Endothelial cell of hepatic sinusoid (primary cell): ENCODE measurements at regions not wholly inside any gene's neighbourhood (a gene's known extent, or its start where the extent isn't known, plus 50 kb on each side); places are given as distances from the start of the nearest gene placed in this dataset.
"Not testable (repeated sequence)": the region's sequence is repeated elsewhere in the genome, so short reads cannot be mapped to it uniquely, and the experiment has no call there.

Experiments used
- in situ Hi-C: cut with HindIII; loops from 2 replicates; pipeline ENCODE4 v1.10.0; 2017; ENCODE audit warnings: low sequenced_read_pairs

DNA sequence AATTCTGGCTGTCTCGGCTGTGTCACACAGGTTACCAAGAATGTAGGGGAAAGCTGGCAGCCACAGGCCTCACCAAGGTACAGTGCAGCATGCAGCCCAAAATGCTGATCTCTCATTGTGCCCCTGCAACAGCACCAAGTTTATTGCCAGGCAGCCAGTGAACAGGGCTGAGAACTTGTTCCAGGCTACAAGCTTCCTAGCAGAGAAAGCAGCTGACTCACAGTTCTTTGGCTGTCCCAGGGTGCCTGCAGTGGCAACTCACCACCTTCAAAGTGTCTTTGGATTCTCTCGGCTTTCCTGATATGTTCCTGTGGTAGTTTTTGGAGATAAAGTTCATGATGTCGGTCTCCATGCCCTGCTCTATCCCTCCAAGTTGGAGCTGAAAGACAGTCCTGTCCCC, 719.1 kb upstream of the ANO3 start:
- in situ Hi-C loops, result no loop called here

DNA sequence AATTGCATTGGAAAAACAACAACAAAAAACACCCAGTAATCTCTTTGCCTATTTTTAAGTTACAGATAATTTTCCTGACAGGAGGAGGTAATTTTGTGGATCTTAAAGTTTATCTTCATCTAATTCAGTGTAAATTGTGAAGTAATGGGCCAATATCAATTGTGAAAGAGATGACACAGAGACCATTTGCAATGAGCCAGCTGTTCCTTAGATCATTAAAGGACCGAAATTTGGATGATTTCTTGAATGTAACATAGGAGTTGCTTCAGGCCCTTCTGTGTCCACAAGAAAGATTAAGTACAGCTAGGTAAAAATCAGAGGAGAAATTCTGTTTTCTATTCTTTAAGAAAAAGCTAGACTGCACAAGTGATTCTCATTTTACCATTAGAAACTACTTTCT, 718.5 kb upstream of the ANO3 start:
- in situ Hi-C loops, result no loop called here

DNA sequence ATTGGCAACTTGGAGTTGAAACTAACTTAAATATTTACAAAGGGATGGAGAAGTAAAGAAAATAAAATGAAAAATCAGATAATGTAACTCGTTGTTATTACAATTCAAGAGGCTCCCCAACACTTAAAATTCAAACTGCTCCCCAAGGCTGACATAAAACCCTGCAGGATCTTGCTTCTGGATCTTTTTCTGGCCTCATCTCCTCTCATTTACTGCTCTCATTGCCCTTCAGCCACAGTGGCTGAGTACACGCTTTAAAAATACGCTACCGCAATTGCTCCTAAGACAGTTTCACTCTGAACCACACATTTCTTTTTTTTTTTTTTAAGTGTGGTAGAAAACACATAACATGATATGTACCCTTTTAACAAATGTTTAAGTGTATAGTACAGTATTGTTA, 718.1 kb upstream of the ANO3 start:
- in situ Hi-C loops, result no loop called here

DNA sequence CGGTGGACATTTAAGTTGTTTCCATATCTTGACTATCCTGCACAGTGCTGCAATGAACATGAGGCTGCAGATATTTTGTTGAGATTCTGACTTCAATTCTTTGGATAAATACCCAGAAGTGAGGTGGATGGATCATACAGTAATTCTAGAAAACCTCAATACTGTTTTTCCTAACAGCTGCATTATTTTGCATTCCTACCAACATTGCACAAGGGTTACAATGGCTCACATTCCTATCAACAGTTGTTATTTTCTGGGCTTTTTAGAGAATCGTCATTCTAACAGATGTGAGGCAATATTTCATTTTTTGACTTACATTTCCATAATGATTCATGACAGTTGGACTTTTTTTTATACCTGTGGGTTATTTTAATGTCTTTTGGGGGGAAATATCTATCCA, 716.9 kb upstream of the ANO3 start:
- in situ Hi-C loops, result no loop called here

DNA sequence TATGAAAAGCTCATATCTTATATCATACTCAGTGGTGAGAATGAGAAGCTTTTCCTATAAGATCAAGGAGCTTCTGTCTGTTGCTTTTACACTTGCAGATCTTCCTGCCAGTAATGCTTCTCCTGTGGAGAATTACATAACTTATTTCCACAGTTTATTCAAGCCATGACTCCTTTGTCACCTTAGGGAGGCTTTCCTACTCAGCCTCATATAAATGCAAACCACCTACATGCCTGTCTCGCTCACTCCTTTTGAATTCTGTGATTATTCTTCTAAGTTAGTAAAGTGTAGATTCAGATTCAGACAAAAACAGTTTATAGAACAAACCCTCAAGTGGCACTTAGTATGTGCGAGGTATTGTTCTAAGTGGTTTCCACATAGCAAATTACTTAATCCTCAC, 716.1 kb upstream of the ANO3 start:
- in situ Hi-C loops, result no loop called here

DNA sequence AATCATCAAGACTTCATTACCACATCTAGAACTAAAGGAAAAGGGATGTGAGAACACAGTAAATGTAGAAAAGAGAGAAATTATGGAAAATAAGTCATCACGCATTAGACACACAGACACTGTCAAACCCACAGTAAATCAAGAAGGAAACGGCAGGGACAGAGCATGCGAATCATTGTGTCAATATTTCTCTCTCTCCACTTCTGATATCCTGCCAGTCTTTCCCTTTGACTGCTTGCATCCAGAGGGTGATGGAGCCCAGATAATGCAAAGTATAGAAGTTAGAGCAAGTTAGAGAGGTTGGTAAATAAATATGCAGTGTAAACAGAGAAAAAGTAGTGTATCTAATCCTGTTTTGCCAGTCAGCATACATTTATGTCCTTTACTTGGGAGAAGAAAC, 706.8 kb upstream of the ANO3 start:
- in situ Hi-C loops, result no loop called here

- in situ Hi-C loops, result no loop called here
Measured at GRCh38 chr11:25628030-25628429, 703.9 kb upstream of the ANO3 start.

DNA sequence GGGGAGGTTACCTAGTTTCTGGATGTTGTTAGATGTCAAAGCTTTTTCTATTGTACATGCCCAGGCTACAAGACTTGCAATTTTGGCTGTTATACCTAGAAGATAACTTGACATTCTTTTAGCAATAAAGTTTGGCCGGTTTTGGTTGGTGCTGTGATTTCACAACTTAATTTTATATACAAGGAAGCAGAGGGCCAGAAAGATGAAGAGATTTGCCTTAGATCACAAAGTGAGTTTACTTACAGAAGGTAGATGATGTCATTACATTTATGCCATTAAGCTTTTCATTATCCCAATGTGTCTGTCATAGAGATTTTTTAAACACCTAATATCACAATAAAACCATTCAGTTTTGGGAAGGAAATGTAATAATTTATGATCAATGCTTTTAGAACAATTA, 698.7 kb upstream of the ANO3 start:
- in situ Hi-C loops, result no loop called here

DNA sequence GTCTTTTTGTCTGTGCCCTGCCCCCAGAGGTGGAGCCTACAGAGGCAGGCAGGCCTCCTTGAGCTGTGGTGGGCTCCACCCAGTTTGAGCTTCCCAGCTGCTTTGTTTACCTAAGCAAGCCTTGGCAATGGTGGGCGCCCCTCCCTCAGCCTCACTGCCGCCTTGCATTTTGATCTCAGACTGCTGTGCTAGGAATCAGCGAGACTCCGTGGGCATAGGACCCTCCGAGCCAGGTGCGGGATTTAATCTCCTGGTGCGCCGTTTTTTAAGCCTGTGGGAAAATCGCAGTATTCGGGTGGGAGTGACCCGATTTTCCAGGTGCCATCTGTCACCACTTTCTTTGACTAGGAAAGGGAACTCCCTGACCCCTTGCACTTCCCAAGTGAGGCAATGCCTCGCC, 682.7 kb upstream of the ANO3 start:
- in situ Hi-C loops, result not testable (repeated sequence)

DNA sequence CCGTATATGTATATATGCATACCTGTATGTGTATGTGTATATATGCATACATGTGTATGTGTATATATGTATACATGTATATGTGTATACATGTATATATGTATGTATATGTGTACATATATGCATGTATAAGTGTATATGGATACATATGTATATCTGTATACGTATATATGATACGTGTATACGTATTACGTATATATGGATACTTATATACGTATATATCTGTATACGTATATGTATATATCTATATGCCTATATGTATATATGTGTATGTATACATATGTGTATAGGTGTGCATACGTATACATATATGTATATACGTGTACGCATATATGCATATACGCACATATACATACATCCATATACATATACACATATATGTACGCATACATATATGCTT, 681.6 kb upstream of the ANO3 start:
- in situ Hi-C loops, result no loop called here

DNA sequence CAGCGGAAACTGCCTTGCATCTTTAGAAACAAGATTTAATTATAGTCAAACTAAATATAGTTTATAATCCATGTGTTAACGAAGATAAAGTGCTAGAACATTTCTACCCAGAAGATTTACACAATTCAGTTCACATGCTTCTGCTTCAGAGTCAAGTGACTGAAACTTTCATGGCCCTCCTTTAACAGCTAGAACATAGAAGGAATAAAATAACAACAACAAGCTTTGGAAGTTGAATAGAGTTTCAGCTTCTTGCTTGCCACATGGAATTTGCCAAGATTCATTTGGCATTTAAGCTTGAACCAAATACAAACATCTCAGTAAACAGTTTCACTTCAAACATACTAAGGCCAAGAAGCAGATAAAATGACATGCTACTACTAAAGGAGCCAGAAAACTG, 676.3 kb upstream of the ANO3 start:
- in situ Hi-C loops, result loop anchor here (5.0 kb wide), 1 partner anchor 87 kb away; no protein-coding TSS in a partner anchor

GRCh38 chr11:25658916-25659315, 673.0 kb upstream of the ANO3 start:
- in situ Hi-C loops, result loop anchor here (5.0 kb wide), 1 partner anchor 83 kb away; no protein-coding TSS in a partner anchor

DNA sequence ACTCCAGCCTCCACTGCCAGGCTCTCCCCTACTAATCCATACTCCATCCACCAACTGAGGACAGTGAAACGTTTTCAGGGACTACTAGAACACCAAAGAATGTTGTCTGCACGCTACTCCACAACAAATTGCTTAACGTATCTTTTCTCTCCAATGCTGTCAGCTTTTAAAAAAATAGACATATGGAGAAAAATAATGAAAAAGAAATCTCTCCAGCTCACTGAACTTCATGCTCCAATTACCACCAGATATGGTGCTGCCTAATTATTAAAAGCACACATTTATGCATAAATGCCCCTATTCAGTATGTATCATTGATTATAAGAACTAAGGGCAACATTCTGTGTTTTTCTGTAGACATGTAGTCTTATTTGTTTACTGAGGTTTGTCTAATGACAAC, 672.2 kb upstream of the ANO3 start:
- in situ Hi-C loops, result loop anchor here (5.0 kb wide), 1 partner anchor 83 kb away; no protein-coding TSS in a partner anchor

GRCh38 chr11:25667871-25668270, 664.1 kb upstream of the ANO3 start:
- in situ Hi-C loops, result no loop called here

DNA sequence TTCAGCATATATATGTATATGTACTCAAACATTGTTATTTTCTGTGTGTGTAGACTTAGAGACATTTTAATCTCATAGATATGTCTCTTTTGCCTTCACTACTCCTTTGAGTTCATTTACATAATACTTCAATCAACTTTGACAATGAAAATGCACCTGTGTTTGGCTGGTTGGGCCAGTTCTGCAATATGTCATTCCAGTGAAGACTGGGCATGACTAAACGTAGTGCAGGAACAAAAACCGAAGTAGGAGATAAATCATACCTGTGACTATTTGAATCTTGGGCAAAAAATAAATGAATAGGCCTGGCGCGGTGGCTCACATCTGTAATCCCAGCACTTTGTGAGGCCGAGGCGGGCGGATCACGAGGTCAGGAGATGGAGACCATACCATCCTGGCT, 640.0 kb upstream of the ANO3 start:
- in situ Hi-C loops, result no loop called here

DNA sequence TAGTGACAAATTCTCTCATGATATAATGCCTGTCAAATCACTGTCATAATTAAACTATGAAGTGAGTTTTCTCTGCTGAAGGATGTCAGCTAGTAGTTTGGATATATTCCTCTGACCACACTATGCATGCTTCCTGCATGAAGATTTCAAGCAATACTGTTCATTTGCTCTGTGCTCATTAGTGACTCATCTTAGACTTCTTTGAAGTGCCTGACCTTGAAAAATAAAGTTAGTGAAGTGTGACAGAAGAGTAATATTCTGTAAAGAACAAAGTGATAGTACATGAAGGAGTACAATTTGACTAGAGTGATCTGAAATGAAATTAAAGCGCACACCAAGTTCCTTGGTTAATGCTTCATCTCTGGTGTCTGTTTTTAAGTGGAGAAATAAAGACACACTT, 629.5 kb upstream of the ANO3 start:
- in situ Hi-C loops, result no loop called here

DNA sequence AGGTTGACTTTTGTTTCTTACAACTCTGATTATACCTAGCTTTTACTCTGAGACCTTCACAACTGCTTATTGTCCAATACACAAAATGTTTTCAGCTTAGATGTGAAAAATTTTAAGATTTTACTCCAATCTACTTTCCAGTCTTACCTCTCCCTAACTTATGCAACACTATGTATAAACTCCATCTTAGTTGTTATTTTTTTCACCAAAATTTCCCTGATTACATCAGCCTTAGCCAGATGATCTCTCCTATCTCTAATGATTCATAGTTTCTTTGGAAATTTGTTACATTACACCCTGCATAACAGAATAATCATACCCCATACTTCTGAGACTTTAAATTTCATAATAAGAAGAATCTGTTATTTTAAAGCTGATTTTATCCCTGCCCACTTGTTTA, 621.0 kb upstream of the ANO3 start:
- in situ Hi-C loops, result no loop called here

DNA sequence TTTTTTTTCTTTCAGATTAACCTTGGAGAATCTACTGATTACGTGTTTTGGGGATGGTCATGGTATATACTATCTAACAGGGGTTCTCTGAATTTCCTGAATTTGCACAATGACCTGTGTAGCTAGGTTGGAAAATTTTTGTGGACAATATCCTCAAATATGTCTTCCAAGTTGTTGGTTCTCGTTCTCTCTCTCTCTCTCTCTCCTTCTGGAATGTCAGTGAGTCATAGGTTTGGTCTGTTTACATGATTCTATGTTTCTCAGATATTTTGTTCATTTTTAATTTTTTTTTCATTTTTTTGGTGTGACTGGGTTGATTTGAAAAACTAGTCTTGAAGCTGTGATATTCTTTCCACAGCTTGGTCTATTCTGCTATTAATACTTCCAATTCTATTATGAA, 604.0 kb upstream of the ANO3 start:
- in situ Hi-C loops, result no loop called here

DNA sequence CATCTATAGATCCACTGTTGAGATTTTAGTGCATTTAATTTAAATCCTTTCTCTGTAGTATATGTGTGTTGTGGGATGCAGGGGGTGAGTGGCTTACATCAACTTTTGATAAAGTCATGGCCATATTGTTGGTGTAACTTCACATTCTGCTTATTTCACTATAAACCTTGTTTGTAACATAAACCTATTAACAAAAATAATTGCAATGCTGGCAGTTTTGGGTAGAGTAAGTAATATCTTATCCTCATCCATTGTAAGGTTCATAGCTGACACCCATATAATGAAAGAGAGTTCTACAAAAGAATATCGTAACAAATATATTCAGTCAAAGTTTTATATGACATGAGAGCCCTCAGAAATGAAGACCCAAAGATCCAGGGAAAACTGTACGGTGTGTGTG, 601.7 kb upstream of the ANO3 start:
- in situ Hi-C loops, result no loop called here

DNA sequence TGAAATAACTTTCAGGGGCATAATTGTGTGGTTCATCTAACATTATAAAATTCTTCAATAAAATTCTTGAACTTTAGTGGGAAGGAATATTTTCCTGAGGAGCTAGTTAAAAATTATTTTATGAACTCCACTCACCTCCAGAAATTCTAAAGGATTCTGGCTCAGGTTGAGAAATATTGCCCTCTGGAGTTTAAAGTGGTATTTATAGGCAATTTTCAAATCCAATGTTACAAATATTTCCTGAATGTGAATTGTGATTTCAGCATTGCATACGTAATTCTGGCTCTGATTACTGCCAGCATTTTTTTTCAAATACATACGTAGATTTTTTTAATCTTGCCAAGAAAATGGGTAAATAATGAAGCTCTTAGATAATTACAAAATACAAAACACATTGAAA, 598.2 kb upstream of the ANO3 start:
- in situ Hi-C loops, result no loop called here

- in situ Hi-C loops, result no loop called here
Measured at GRCh38 chr11:25734591-25735211, 597.2 kb upstream of the ANO3 start.

- in situ Hi-C loops, result no loop called here
Measured at GRCh38 chr11:25737071-25737675, 594.8 kb upstream of the ANO3 start.

GRCh38 chr11:25741886-25742285, 590.0 kb upstream of the ANO3 start:
- in situ Hi-C loops, result loop anchor here (5.0 kb wide), 1 partner anchor 85 kb away; no protein-coding TSS in a partner anchor
